HG02970 (cell line): ENCODE measurements at regions not wholly inside any gene's neighbourhood (a gene's known extent, or its start where the extent isn't known, plus 50 kb on each side); places are given as distances from the start of the nearest gene placed in this dataset.

Experiments
- ATAC-seq: cut with Tn5 transposase; IDR thresholded peaks from one replicate; pipeline ENCODE4 v1.9.1; 2021; ENCODE audit warnings: mild to moderate bottlenecking, moderate library complexity, moderate number of reproducible peaks; ENCODE audit not compliant: unreplicated experiment, low FRiP score

DNA sequence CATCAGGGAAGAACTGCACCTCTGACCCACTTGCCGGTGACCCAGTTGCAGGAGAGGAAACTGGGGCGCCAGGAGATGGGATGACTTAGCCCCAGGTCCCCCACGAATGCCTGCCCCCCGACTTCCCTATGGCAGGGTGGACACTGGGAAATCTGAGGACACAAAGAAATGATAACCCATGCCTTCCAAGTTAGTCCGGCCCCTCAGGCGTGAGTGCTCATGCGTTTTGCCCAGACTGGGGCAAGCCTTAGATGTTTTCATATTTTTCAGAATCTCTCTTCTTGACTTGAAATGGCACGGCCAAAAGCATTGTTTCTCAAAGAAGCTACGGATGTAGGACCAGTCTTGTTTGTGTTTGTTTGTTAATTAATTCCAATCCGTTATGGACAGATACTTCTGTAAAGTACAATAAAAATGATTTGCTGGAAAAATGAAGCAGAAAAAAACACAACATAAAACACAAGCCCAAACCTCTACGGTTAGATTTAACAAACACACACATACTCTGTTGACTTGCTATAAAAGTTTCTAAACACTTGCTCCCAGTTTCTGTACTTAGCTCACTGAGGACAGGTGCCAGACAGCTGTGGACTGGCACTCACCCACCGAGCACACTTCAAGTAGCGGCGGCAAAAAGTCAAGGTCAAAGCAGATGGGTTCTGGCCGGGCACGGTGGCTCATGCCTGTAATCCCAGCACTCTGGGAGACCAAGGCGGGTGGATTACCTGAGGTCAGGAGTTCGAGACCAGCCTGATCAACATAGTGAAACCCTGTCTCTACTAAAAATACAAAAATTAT is 341.5 kb downstream of the BCOR start:
- ATAC-seq = no peak

DNA sequence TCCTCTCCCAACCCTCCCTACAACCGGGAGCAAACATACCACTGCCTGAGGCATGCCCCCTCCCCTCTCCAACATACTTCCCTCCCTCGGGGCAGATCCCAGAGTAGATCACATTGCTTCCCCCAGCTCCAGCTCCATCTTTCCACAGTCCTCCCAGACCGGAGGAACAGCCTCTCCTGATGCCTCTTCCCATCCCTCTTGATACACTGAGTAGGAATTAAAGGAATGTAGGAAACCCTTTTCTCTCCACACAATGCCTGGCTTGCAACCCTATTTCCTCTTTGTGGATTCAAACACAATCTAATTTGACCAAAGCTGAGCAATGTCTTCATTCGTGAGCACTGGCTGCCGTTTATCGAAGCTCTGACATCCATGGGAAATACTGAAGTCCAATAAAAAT is 339.8 kb downstream of the BCOR start:
- ATAC-seq = no peak

DNA sequence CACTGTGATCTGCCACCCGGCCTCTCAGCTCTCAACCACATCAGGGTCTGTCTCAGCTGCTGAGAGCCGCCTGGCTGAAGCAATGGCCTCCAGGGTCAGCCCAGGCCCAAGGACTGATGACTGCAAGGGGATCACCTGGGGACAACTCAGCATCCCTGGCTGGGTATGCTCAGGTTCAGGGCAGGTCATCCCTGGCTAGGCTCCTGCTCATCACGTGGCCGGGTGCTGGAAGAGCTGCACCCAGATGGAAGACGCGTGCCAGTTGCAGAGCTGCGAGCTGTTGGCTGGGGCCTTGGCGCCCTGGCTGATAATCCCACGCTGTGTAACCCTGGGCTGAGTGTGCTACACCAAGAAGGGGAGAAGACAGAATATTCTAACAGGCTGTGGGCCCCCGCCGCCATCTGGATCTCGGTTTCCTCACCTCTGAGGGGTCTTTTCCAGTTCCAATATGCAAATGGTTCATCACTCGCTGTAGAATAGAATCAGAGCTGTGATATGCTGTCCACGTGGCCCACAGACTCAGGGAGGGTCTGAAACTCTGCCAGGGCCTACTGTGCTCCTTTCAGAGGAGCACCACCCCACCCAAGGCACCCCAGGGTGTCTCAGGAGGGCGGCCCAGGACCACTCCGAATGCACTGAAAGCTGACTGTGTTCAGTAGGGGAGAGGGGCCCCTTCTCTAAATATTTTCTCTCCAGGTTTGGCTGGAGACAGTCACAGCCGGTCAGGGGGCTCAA is 338.8 kb downstream of the BCOR start:
- no peak for ATAC-seq

DNA sequence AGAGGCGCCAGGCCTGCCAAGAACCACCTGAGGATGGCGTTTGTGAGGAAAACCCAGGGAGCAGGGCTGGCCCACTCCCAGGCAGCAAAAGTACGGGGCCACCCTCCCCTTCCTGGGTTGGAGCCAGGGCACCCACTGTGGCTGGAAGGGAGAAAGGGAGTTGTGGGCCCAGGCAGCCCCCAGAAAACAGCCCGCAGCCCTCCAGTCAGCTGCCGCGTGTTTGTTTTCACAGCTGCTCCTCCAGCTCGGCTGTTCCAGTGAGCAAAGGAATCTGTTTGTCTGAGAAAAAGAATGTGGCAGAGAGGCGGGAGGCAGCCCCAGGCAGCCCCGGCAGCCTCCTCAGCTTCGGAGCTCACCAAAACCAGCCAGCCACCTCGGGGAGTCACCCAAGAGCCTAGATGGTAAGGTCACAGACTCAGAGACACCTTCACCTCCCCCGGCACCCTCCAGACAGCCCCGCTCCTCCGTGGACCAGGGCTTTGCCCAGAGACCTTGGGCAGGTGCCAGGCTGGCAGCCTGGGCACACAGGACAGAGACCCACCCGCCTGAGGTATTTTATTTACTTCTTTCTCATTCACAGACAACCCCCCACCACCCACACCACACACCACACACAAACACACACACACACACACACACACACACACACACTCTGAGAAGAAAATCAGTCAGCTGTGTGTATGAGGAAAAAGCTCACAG is 338.1 kb downstream of the BCOR start:
- ATAC-seq = no peak

DNA sequence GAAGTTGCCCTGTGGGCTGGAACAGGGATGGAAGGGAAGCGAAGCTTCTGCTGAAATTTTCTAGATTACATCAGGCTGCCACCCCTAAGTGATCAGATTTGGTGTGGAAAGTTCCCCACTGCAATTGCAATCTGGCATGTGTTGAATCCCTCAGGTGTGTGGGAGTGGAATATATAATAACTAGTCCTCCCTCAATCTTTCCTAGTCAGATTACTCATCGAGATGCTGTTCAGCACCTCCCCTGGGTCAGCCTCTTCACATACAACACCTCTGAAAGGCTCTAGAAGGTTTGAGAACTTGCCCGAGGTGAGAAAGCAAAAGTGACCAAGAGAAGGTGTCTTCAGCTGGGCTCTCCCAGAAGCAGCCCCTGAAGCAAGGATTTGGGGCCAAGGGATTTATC is 336.8 kb downstream of the BCOR start:
- ATAC-seq = no peak

DNA sequence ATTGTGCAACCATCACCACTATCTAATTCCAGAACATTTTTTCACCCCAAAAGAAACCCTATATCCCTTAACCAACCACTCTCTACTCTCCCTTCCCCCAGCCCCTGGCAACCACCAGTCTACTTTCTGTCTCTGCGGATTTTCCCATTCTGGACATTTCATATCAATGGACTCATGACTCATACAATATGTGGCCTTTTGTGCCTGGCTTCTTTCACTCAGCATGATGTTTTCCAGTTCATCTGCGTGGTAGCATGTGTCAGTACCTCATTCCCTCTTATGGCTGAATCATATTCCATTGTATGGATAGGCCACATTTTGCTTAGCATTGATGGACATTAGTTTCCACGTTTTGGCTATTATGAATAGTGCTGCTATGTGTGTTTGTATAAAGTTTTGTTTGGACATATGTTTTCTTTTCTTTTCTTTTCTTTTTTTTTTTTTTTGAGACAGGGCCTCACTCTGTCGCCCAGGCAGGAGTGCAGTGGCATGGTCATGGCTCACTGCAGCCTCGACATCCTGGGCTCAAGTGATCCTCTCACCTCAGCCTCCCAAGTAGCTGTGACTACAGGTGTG is 335.4 kb downstream of the BCOR start:
- ATAC-seq = no peak

DNA sequence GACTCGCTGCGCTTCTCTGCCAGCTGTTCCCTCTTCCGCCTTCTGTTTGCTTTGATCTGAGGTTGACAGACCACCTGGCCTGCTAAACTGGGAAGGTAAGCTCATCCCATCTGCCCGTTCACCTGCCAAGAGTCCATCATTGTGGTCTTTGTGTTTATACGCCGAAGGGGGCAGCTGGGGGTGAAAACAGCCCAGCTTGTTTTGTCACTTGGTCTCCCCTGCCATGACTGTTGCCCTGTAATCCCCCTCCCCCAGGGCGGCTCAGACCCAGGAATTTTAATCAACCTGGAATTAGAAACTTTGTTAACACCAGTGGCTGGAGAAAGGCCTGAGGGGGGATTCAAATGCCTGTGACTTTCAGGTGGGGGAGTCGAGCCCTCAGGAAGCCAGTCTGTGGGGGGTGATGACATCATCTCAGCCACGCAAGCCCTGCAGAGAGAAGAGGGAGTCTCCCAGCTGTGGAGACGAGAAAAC is 333.3 kb downstream of the BCOR start:
- no peak for ATAC-seq

DNA sequence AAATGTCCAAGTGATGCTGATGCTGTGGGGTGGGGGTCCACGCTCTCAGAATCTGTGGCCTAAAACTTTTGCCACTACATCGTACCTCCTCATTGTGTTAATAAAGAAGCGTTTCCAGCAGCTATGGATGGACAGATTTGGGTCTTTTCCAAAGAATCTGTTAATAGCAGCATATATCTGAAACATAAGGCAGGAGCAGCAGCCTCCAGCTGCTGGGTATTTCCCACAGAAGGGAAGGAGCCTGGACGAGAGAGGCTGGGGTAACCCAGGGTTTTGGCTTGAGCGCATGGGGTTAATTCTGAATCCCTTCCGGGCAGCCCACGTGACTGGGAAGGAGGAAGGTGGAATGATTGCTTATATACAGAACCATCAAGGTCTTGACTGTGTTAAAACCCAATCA is 332.4 kb downstream of the BCOR start:
- ATAC-seq = no peak

DNA sequence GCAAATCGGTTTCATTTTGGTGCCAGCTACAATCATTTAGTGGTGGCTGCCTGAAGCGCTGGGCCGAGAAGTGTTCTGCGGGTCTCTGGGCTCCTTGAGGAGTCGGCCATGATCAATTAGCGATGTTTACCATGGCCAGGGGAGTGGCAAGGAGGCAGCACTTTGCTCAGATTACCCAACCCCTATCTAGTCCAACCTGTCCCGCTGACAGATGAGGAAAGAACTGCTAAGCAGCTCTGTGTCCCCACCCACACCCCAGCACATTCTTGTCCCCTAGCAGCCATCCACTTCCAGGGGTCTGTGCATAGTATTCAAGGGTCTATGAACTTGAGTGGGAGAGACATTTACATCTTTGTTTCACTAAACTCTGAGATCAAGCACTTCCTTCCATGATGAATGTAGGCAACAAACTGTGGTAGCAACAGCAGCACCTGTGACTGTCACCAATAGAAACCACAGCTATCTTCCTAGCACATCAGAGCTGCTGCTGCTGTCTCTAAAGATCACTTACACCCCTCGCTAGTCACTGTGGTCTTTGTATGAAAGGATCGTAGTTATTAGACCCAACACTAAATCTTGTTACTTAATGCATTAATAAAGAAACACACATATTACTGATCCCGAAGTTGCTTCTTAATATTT is 331.6 kb downstream of the BCOR start:
- no peak for ATAC-seq

DNA sequence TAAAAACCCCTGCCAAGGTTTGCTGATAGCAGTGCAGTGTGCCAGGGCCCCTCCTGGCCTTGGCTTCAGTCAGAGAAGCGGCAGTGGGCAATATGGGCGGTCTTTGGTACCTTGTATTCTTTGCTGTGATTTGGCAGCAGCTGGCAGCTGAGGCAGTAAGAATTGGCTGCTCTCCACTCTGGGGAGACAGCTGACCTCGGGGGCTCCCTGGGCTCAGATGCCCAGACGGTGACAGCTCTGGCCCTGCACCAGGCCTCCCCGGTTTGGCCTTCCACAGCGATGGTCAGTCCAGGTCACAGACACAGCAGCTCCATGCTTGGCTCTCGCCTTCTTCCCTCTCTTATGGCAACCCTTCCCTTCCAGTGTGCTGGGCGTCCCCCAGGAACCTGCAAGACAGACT is 330.9 kb downstream of the BCOR start:
- no peak for ATAC-seq

DNA sequence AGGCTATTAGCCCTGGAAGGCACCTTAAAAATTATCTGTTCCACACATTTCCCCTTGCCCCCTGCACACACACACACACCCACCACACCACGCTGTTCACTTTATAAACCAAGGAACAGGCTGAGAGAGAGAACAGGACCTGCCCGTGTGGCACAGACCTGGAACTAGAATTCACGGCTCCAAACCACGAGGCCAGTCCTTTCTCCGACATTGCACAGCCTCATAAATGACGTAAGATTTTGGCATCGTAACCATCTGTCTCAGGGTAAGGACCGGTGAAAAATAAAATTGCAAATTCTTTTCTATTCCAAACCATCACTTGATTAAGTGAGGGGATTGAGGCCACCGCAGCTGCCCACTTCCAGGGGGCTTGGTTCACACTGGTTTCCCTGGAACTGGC is 330.3 kb downstream of the BCOR start:
- ATAC-seq = no peak

DNA sequence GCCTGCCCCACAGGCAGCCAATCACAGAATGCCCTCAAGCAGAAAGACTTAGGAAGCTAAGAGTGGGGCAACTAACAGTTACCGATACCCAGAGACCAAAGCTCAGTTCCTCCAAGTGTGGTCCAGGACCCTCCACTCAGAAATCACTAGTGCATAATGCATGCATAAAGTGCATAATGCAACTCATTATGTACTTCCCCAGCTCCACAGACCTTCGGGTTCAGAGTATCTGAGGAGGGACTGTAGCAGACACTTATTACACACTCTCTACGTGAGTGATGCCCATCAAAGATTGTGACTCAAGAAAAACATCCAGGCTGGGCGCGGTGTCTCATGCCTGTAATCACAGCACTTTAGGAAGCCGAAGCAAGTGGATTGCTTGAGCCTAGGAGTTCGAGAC is 328.0 kb downstream of the BCOR start:
- ATAC-seq = no peak

DNA sequence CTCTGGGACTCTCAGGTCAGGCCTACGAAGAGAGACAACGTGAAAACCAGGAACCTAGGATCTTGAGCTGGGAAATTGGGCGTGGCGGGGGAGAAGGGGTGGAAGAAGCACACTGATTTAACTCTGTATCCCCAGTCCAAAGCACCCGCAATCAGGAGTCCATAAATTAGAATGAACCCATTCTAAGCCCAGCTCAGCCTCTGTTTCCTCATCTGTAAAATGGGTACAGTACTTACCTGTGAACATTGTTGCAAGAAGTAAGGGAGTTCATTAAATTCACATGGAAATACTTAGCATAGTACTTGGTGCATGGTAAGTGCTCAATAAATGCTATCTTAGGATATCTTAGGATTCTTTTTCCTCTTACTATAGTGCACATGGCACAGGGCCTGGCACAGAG is 326.7 kb downstream of the BCOR start:
- no peak for ATAC-seq

DNA sequence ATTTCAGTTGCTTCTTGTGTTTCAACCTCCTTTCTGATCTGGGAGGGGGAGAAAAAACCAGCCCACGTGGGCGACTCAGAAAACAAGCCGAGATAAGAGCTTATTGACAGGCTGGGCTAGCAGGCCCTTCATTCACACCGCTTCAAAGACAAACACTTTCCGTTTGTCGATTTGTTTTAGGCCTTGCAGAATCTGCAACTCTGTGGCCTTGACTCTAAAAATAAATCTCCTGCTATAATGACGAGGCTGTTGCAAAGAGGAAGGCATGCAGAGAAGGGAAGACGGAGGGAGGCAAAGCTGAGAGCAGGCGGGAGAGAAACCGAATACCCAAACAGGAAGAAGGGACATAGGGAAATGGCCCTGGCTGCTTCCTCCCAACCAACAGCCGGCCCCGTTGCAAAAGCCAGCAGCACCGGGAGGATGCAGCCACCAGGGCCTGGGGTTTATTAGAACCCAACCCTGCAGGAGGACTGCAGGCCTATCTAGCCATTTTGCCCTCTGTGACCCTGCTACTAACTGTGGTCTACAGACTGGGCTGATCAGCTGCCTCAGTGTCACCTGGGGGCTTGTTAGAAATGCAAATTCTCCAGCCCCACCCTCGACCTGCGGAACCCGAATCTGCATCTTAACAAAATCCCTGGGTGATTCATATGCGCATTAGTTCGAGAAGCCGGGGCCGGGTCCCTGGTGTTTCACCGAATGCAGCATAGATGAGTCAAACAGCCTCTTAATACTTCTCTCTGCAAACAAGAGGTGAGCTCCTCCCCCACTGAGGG is 325.5 kb downstream of the BCOR start:
- no peak for ATAC-seq

DNA sequence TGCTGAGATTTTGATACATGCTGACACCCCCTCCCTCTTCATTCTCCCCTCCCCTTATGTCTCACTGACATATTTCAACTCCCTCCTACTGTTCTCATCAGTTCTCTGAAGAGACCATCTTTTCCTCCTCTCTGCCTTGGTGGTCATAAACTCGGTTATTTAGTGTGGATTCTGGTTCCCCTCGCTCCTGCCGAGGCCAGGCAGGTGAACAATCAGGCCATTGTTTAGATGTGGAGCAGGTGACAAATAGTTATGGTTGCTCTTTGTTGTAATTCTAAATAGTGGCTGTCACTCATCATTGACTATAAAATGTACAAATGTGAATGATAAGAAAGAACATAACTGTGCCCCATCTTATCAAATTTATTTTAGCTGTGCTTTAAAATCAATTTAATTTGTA is 324.6 kb downstream of the BCOR start:
- no peak for ATAC-seq

DNA sequence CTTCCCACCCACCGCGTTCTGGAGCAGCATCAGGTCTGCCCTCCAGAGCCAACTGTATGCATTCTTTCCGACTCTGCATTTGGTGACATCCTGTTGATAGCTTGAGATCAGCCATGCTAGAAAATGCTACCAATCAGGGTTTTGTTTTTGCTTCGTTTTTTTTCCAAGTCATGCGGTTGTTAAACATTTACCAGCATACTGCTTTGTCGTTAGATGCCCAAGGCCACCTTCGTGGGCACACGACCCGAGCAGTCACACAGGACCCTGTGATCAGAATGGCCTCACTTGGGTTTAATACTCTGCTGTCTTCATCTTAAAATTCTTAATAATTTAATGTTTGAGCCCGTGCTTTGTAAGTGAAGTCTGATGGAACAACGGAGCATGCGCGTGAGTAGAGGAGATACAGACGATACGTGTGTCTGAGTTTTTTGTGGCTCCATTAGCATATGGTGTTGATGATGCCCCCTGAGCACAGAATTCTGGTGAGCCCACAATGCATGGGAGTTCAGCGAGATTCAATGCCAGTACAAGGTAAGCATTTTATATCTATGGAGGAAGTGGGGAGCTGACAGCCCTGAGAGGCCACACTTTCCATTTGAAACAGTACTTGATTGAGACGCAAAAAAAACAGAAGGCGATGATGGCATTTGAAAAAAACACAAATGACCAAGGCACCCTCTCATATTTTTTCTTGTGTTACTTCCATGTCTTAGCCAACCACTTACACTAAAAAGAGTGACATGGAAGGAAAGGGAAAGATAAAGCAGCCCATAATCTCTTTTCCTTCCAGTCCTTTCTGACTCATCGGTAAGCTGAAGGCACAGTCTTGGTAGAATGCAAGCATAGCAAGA is 323.6 kb downstream of the BCOR start:
- no peak for ATAC-seq

DNA sequence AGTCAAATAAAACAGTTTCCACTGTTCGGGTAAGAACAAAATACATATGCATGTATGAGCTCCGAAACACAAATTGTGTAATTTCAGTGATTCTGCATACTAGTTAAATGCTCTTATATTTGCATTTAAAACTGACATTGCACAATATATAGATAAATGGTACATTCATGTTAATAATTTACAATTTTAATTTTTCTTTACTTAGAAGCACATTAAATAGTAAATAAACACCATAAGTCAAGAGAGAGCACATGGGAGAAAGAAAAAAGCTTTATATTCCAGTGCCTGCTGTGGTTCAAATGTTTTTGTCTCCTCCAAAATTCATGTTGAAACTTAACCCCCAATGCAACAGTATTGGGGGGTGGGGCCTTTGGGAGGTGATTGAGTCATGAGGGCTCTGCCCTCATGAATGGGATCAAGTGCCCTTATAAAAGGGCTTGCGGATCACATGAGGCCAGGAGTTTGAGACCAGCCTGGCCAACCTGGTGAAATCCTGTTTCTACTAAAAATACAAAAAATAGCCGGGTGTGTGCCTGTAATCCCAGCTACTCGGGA is 322.9 kb downstream of the BCOR start:
- ATAC-seq = no peak

DNA sequence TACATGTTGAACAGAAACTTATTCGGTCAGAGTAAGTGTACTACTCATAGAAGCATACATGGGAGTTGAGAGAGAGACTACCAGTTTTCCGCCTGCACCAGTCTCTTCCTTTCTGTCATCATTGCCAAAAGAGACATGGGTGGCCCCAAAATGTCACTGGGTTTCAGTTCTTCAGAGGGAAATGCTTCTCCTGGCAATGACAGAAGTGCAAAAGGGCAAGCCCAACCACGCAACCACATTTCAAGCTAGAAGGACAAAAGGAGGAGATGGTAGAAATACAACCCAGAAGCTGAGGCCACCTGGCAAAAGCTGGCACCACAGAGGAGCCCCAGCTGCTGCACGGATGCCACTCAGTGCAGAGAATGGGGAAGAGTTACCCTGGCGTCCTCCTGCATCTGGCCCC is 320.1 kb downstream of the BCOR start:
- ATAC-seq = no peak
